Activated CD8-positive, alpha-beta memory T cell treated with anti-CD3 and anti-CD28 coated beads, Interleukin-2, amount 10 ng/mL, durations not matched to agents 7 days and 5 days (primary cell): ENCODE measurements at regions not wholly inside any gene's neighbourhood (a gene's known extent, or its start where the extent isn't known, plus 50 kb on each side); places are given as distances from the start of the nearest gene placed in this dataset.

Experiments
- ATAC-seq: fragments of 150-1000 bp; cut with Tn5 transposase; one replicate; pipeline ENCODE4 v1.10.0; 2021; ENCODE audit warnings: moderate library complexity
- CTCF ChIA-PET: fragments of 350-600 bp; sonication (Branson Sonifier 250); formaldehyde crosslinking; loops from one replicate; lab custom pipeline; 2021; ENCODE audit warnings: antibody characterized with exemption; lab: Charles Lee
- DNase-seq: peaks from one replicate; pipeline ENCODE4 v3.0.0-alpha.2; 2020
- H3K27ac Mint-ChIP-seq: one replicate; pipeline ENCODE4 v1.8.0; 2021; ENCODE audit warnings: mild to moderate bottlenecking, mixed read lengths
- H3K27me3 Mint-ChIP-seq: one replicate; pipeline ENCODE4 v1.8.0; 2021; ENCODE audit warnings: mixed read lengths
- H3K36me3 Mint-ChIP-seq: one replicate; pipeline ENCODE4 v1.8.0; 2021; ENCODE audit warnings: mild to moderate bottlenecking, mixed read lengths
- H3K4me1 Mint-ChIP-seq: one replicate; pipeline ENCODE4 v1.8.0; 2021; ENCODE audit warnings: mixed read lengths
- H3K4me3 Mint-ChIP-seq: one replicate; pipeline ENCODE4 v1.8.0; 2021; ENCODE audit warnings: mild to moderate bottlenecking, moderate library complexity, mixed read lengths
- H3K9me3 Mint-ChIP-seq: one replicate; pipeline ENCODE4 v1.8.0; 2022; ENCODE audit warnings: low read depth, mixed read lengths

DNA sequence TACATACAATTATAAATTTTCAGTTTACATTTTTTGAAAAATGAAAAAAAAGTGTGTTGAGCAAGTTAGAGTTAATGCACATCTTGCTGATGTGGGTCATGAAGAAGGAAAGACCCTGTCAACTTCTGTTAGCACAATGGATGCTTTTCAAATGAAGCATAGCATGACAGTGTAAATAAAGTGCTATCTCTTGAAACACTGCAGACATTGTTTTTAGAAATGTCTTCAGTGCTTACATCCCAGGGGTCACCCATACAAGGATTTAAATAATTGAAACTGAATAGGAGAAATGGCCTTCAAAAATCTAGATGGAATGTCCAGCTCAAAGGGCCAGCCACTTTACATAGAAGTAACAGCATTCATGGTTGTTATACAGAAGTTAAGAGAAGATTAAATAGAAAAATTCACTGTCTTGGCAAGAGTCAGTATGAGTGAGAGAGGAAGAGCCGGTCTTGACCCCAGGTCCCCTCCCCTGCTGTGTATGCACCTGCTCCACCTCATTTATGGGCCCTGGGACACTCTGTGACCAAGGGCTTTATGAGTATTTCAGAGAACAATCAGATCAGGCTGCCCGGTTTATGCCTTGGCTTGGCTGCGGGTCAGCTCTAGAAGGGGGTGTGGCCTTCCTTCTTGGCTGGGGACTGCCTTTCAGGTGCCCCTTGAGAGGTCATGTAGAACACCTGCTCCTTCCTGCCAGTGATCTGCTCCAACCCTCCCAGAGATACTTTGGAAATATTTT, 237.7 kb upstream of the TMEM72 start:
- no peak for ATAC-seq
- no peak for DNase-seq
- no peak overlapping the region for H3K4me3 Mint-ChIP-seq
- CTCF ChIA-PET = no interaction called here
- no peaks in the 10 kb centered on the region for H3K36me3 Mint-ChIP-seq
- H3K4me1 Mint-ChIP-seq = no peaks in the 10 kb centered on the region
- H3K9me3 Mint-ChIP-seq = no peaks in the 10 kb centered on the region
- no peaks in the 10 kb centered on the region for H3K27me3 Mint-ChIP-seq
- H3K27ac Mint-ChIP-seq = no peak overlapping the region

DNA sequence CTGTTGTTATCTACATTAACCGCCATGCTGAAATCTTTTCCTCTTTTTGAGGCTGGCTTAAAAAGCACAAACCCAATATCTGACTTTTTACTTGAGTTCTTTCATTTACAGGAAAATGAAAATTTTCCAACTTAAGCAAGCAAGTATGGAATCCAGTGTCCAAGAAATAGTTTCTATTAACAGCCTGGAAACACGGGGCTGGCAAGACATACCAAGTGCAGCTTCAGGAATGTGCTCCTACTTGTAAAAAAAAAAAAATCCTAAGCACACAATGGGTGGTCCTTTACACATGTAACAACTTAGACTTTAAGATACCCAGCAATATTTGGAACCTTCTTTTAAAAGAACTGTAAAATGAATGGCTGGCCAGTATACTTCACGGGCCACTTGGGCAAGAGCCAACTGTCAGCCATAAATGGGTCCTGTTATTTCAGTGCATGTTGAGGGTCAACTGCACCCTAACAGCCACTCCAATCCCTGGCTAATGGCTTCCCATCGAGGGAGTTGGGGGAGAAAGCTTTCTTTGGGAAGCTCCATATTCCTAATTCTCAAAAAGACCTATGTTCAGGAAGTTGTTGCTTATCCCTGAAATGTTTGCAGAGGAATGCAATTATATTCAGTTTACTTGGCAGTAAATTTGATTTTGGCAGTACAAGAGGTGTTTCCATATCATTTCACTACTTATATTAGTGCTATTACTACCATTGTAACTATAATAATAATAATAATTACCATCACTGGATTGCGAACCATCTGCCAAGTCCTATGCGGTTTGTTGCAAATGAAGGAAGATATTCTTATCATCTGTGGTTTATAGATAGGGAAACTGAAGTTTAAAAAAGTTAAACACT, 236.4 kb upstream of the TMEM72 start:
- ATAC-seq (no peak), DNase-seq (no peak)
- no peaks in the 10 kb centered on the region for H3K27me3 Mint-ChIP-seq
- CTCF ChIA-PET = no interaction called here
- no peak overlapping the region for H3K4me3 Mint-ChIP-seq
- H3K4me1 Mint-ChIP-seq = no peaks in the 10 kb centered on the region
- H3K9me3 Mint-ChIP-seq = no peaks in the 10 kb centered on the region
- H3K27ac Mint-ChIP-seq = no peak overlapping the region
- no peaks in the 10 kb centered on the region for H3K36me3 Mint-ChIP-seq

GRCh38 chr10:44675387-44675874, 235.7 kb upstream of the TMEM72 start:
- H3K9me3 Mint-ChIP-seq = no peaks in the 10 kb centered on the region
- no peak for ATAC-seq
- no peaks in the 10 kb centered on the region for H3K4me1 Mint-ChIP-seq
- no peak overlapping the region for H3K27ac Mint-ChIP-seq
- CTCF ChIA-PET = no interaction called here
- DNase-seq = no peak
- no peaks in the 10 kb centered on the region for H3K36me3 Mint-ChIP-seq
- H3K27me3 Mint-ChIP-seq = no peaks in the 10 kb centered on the region
- H3K4me3 Mint-ChIP-seq = no peak overlapping the region

DNA sequence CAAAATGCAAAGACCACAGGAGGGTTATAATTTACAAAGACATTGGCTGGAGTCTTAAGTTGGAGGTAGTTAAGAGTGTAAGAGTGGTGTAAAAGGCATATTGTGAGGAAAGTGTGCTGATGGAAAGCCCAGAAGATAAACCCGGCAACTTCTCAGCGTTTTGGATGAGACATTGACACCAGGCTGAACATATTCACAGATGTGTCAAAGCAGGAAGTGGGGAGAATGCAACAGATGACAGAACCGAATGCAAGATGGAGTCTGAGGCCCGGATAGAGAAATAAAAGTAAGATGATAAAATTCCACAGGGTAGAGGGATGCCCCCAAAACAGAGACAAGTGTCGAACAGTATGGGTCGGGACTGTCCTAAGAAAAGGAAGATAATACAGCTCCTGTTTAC, 230.4 kb upstream of the TMEM72 start:
- no peak for ATAC-seq
- Mint-ChIP-seq H3K27ac (no peak overlapping the region), H3K4me3 (no peak overlapping the region), H3K27me3 (no peaks in the 10 kb centered on the region), H3K4me1 (no peaks in the 10 kb centered on the region), H3K36me3 (no peaks in the 10 kb centered on the region), H3K9me3 (no peaks in the 10 kb centered on the region)
- DNase-seq = no peak
- CTCF ChIA-PET = no interaction called here

DNA sequence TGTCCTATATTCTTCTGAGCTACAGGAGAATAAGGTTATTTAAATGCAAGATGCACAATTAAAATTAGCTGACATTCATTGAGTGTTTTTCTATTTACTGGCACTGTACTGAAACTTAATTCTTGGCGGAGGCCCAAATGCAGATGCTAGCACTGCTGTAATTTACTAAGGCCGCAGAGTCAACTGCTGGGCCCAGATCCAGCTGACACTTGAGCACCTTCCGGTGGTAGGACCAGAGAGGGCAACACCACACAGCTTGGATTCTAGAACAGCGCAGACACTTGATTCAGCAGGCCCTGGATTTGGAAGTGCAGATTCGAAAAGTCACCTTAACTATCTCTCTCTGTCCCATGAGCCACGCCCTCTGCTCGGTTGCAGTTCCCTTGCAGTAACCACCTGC, 228.6 kb upstream of the TMEM72 start:
- Mint-ChIP-seq H3K27ac (no peak overlapping the region), H3K4me3 (no peak overlapping the region), H3K36me3 (no peaks in the 10 kb centered on the region), H3K9me3 (no peaks in the 10 kb centered on the region), H3K4me1 (no peaks in the 10 kb centered on the region), H3K27me3 (no peaks in the 10 kb centered on the region)
- DNase-seq (no peak), ATAC-seq (no peak)
- CTCF ChIA-PET = no interaction called here

DNA sequence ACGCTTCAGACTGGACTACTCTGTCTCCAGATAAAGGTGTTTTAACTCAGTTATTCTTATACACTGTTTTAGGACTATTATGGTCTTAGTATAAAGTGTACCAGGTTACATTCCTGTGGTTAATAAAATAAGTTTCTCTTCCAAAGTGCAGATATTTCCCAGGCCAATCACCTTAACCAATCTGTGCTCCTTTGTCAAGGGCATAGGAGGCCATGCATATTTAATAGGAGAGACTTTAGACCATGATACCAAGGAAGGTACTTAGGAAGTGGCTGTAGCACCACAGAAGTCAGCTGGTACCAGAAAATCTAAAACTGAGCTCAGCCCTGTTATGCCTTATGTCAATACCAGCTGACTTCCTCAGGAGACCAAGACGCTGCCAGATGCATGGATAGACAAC, 226.5 kb upstream of the TMEM72 start:
- Mint-ChIP-seq H3K9me3 (no peaks in the 10 kb centered on the region), H3K4me1 (no peaks in the 10 kb centered on the region), H3K4me3 (no peak overlapping the region), H3K27ac (no peak overlapping the region), H3K27me3 (no peaks in the 10 kb centered on the region), H3K36me3 (no peaks in the 10 kb centered on the region)
- CTCF ChIA-PET = no interaction called here
- no peak for ATAC-seq
- DNase-seq = no peak

- H3K27me3 Mint-ChIP-seq = no peaks in the 10 kb centered on the region
- no peaks in the 10 kb centered on the region for H3K36me3 Mint-ChIP-seq
- no peaks in the 10 kb centered on the region for H3K9me3 Mint-ChIP-seq
- DNase-seq = no peak
- CTCF ChIA-PET = no interaction called here
- no peak overlapping the region for H3K27ac Mint-ChIP-seq
- H3K4me1 Mint-ChIP-seq = no peaks in the 10 kb centered on the region
- H3K4me3 Mint-ChIP-seq = no peak overlapping the region
- no peak for ATAC-seq
Observed at GRCh38 chr10:44685220-44685619, 225.9 kb upstream of the TMEM72 start.

- Mint-ChIP-seq H3K36me3 (no peaks in the 10 kb centered on the region), H3K27ac (no peak overlapping the region), H3K4me3 (no peak overlapping the region), H3K4me1 (no peaks in the 10 kb centered on the region), H3K27me3 (no peaks in the 10 kb centered on the region), H3K9me3 (no peaks in the 10 kb centered on the region)
- DNase-seq = no peak
- CTCF ChIA-PET = no interaction called here
- ATAC-seq = no peak
Observed at GRCh38 chr10:44685747-44686146, 225.4 kb upstream of the TMEM72 start.

DNA sequence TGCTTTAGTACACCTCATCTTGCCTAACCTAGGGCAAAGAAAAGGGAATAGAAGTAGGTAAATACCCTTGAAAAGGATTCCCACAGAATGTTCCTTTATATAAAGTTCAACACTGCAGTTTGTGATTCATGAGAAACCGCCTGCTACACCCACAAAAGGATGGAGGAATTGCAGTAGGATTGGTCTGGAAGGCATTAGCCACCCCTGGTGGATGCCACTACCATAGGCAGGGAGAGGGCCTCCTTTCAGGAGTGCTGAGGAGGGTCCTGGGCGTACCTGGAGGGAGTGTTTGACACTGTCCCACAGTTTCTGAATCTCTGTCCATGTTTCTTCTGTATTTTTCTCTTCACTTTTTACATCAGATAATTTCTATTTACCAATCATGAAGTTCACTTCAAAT, 221.8 kb upstream of the TMEM72 start:
- no peaks in the 10 kb centered on the region for H3K27me3 Mint-ChIP-seq
- CTCF ChIA-PET = no interaction called here
- no peaks in the 10 kb centered on the region for H3K9me3 Mint-ChIP-seq
- H3K4me1 Mint-ChIP-seq = no peaks in the 10 kb centered on the region
- no peaks in the 10 kb centered on the region for H3K36me3 Mint-ChIP-seq
- DNase-seq (no peak), ATAC-seq (no peak)
- no peak overlapping the region for H3K4me3 Mint-ChIP-seq
- no peak overlapping the region for H3K27ac Mint-ChIP-seq

DNA sequence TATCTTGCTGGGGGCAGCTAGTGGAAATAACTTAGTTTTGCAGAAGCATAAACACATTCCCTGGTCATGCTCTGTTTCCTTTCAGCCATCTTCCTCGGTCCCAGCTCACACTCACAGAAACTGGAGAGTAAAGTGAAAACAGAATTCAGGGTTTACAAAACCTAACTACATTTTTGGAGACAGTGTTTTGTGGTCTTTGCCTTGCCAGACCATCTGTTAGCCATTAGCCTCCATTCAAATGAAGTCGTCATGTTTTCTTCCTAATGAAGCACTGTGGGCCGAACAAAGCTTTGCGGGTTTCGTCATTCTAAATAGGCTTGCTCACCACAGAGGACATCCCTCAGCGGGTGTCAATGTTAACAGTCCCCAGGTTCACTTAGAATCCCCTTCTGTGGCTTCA, 214.6 kb upstream of the TMEM72 start:
- ATAC-seq (no peak), DNase-seq (no peak)
- CTCF ChIA-PET = no interaction called here
- Mint-ChIP-seq H3K27ac (no peak overlapping the region), H3K4me1 (no peaks in the 10 kb centered on the region), H3K27me3 (no peaks in the 10 kb centered on the region), H3K36me3 (no peaks in the 10 kb centered on the region), H3K4me3 (no peak overlapping the region), H3K9me3 (no peaks in the 10 kb centered on the region)

- CTCF ChIA-PET = no interaction called here
Observed at GRCh38 chr10:44697116-44697515, 214.0 kb upstream of the TMEM72 start.

GRCh38 chr10:44702531-44702930, 208.6 kb upstream of the TMEM72 start:
- no peaks in the 10 kb centered on the region for H3K4me1 Mint-ChIP-seq
- H3K36me3 Mint-ChIP-seq = no peaks in the 10 kb centered on the region
- H3K9me3 Mint-ChIP-seq = peaks cover 5% of the 10 kb centered on the region
- H3K4me3 Mint-ChIP-seq = no peak overlapping the region
- ATAC-seq (no peak), DNase-seq (no peak)
- H3K27me3 Mint-ChIP-seq = no peaks in the 10 kb centered on the region
- CTCF ChIA-PET = no interaction called here
- H3K27ac Mint-ChIP-seq = no peak overlapping the region

More at GRCh38 chr10:44697116-44697515, 214.0 kb upstream of the TMEM72 start:
- ATAC-seq = no peak
- H3K4me1 Mint-ChIP-seq = no peaks in the 10 kb centered on the region
- no peaks in the 10 kb centered on the region for H3K9me3 Mint-ChIP-seq
- H3K27me3 Mint-ChIP-seq = no peaks in the 10 kb centered on the region
- no peak overlapping the region for H3K27ac Mint-ChIP-seq
- H3K4me3 Mint-ChIP-seq = no peak overlapping the region
- H3K36me3 Mint-ChIP-seq = no peaks in the 10 kb centered on the region
- no peak for DNase-seq

DNA sequence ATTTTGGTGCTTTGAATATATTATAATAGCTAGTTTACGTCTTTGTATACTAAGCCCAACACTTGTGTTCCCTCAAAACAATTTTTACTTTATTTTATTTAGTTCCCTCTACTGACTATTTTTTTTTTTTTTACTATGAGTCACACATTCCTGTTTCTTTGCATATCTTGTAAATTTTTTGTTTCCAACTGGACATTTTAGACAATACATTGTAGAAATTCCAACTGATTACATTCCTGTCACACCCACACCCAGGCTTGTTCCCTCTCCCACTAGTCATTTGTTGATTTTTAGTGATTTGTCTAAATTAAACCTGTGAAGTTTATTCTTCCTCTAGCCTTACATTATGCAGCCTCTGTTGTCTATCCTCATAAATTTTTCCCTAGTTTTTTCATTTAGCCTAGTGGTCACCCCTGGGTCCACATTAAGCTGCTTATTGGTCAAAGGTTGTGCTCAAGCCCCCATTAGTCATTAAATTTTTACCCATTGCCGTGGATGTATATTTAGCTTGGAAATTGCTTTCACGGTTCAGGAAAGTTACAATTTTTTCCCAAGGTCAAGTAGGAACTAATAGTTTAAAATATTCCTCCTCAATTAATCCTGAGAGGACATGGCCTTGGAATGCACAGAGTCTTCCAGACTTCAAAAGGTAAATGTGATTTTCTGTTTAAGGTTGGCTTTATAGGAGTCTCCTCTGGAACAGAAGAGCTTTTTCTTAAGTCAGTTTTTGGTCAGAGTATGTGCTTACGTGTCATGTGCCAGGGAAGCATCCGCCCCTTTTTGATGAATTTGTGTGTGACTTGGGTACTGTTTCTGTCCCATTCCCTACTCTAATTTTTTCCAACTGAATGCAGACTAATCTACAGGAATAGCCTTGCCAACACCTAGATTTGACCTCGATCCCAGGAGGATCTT, 207.6 kb upstream of the TMEM72 start:
- ATAC-seq (no peak), DNase-seq (no peak)
- Mint-ChIP-seq H3K4me1 (no peaks in the 10 kb centered on the region), H3K36me3 (no peaks in the 10 kb centered on the region), H3K27me3 (no peaks in the 10 kb centered on the region), H3K27ac (no peak overlapping the region), H3K9me3 (peaks cover 5% of the 10 kb centered on the region), H3K4me3 (no peak overlapping the region)
- CTCF ChIA-PET = no interaction called here
